Body of pancreas (tissue), 4 donors: ENCODE measurements at regions not wholly inside any gene's neighbourhood (a gene's known extent, or its start where the extent isn't known, plus 50 kb on each side); places are given as distances from the start of the nearest gene placed in this dataset.

Source experiments
- CTCF ChIP-seq, 7 experiments: fragments of 450-650 bp in 4 of 7; fragments of 200-600 bp in 3 of 7; sonication (generic) in 3 of 7; IDR thresholded peaks; one replicate each; pipeline ENCODE4 v1.5.1; 2016 to 2019; ENCODE audit warnings: antibody characterized with exemption in 7 of 7
- POLR2A ChIP-seq, 3 donors: fragments of 450-650 bp; IDR thresholded peaks; one replicate each; pipeline ENCODE4 v1.6.1; 2016; ENCODE audit warnings: antibody characterized with exemption in 3 of 3, mild to moderate bottlenecking in 2 of 3

- no peak for TF ChIP-seq POLR2A (IDR thresholded peaks at IDR 0.05)
- TF ChIP-seq CTCF (IDR thresholded peaks at IDR 0.05), result no peak
Measured at GRCh38 chrX:13464599-13465275, 104.7 kb upstream of the EGFL6 start.
